Activated CD4-positive, alpha-beta T cell treated with anti-CD3 and anti-CD28 coated beads, Interleukin-2, Interleukin-6, amounts not matched to agents 100 ng/mL and 50 ng/mL, durations not matched to agents 16 hours and 8 hours (primary cell): ENCODE measurements at regions not wholly inside any gene's neighbourhood (a gene's known extent, or its start where the extent isn't known, plus 50 kb on each side); places are given as distances from the start of the nearest gene placed in this dataset.

Experiments
- DNase-seq: peaks from one replicate; pipeline ENCODE4 v3.0.0-alpha.2; 2020

DNA sequence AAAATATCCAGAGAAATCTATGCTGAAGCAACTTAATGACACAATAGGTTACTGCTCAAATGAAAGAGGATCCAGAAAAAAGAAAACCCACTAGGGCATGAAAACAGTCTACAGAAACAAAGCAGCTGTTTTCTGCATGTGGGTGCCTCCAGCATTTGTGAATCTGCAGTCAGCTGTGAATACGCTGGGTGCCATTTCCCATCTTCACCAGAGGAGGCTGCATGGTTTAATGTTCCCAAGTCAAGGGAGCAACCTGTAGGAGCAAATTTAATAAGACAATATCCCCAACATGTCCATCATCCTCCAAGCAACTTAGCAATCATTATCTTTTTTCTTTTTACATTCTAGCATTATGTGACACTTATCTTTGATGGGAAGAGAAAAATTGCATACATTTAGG is 396.6 kb downstream of the BRINP2 start:
- no peak for DNase-seq

DNA sequence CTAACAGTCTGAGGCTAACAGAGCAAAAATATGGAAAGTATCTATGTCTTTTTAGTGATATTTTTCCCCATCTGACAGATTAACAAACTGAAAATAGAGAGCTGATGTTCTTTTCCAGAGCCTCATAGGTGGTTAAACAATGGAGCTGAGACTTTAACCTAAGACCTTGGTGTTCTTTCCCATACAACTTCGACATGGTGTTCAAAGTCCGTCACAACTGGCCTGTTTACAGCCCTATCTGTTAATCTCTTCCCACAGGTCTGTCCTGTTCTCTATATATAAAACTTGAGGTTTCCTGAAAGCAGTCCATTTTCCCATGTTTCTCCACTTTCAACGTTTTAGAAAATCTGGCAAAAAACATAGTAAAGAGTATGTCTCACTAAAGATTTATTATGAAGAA is 395.7 kb downstream of the BRINP2 start:
- DNase-seq, result no peak

DNA sequence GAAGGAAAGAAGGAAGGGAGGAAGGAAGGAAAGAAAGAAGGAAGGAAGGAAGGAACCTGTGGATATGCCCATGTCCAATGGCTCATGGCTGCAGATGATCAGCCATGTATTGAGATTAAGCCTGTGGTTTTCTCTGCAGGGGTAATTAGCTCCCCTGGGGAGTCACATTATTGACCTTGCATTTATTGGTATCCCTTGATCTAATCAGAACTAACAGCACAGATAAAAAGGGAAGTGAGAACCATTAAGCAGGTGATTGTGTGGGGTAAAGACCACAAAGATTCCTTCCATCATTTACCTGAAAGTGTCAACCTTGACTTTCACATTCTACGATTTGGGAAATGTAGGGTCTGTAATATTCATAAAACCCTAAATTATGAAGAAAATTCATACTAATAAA is 390.7 kb downstream of the BRINP2 start:
- DNase-seq, result no peak

DNA sequence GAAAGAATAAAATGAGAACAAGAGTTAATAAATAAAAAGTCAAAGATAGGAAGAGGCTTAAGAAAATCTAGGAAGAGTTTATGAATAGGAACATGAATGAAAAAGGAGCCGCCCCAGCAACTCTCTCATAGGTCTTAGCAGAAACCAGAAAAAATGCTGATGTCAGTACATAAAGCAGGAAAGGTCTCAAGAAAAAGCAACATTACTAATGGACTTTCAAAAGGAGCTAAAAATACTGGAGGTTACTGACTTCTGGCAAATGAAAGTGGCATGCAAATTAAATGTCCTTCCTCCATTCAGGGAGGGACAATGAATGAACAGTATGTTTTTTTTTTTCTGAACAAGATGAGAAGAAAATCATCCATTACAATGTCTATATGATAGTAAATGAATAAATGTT is 387.6 kb downstream of the BRINP2 start:
- DNase-seq, result no peak

DNA sequence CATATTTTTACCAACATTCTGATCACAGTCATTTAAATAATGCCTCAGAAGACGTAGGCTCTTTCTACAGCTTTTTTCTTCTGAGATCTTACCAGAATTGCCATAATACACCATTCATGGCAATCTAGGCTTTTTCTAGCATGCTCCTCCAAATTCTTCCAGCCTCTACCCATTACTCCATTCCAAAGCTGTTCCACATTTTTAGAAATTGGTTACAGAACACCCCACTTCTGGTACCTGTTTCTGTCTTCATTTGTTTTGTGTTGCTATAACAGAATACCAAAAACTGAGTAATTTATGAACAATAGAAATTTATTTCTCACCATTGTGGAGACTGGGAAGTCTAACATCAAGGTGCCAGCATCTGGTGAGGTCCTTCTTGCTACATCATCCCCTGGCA is 385.4 kb downstream of the BRINP2 start:
- DNase-seq, result no peak

DNA sequence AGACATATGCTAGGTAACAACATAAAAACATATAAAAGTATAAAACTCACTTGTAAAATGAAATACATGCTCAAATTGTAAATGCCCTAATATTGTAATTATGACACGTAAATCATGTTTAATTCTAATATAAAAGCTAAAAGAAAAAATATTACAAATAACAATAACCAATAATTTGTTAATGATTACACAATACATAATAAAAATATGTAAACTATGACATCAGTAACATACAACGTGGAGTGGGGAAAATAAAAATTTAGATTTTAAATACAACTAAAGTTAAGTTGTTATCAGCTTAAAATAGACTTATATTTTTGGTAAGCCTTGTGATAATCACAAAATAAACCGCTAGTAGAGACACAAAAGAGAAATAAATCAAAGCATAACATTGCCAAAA is 376.4 kb downstream of the BRINP2 start:
- no peak for DNase-seq

DNA sequence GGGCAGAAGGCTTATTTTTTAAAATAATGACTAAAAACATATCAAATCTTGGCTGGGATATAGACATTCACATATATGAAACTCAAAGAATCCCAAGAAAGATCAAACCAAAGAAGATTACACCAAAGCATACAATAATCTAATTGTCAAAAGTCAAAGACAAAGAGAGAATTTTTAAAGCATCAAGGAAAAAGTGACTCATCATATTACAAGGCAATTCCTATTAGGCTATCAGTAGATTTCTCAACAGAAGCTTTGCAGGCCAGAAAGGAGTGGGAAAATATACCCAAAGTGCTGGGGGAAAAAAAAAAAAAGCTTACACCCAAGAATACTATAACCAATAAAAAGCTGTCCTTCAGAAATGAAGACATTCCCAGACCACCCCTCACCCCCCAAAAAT is 375.6 kb downstream of the BRINP2 start:
- no peak for DNase-seq

DNA sequence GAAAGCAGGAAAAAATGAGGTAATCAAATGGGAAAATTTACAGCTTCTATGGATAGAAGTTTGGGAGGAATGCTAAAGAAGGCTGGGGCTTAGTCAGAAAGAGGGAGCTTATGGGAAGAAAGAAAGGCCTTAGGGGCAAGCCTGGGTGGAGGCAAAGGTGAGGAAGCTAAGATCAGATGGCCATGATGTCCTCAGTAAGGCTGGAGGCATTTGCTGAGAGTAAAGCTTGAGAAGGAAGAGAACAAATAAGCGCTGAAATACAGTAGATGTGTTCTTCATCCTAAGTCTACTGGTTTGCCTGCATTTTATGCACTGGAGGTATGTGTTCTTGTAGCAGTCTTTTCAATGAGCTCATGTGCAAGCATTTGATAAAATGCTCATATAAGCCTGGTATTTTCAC is 355.4 kb downstream of the BRINP2 start:
- DNase-seq, result no peak

DNA sequence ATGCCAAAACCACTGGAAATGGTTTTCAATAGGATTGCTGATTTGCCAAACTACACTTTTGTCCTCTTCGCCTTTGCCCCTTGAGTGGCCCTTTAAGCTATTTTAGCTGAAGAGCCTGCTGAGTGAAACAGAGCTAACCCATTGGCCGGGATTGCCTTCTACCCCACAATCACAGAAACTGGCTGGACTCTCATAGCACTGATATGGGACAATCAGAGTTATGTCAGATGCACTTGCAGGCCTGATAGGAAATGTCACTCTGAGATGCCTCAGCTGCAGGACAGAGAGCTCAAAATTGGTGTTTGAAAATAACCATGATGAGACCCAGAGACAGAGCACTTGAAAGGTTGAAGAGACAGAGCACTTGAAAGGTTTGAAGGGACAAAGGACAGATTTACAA is 354.4 kb downstream of the BRINP2 start:
- no peak for DNase-seq

DNA sequence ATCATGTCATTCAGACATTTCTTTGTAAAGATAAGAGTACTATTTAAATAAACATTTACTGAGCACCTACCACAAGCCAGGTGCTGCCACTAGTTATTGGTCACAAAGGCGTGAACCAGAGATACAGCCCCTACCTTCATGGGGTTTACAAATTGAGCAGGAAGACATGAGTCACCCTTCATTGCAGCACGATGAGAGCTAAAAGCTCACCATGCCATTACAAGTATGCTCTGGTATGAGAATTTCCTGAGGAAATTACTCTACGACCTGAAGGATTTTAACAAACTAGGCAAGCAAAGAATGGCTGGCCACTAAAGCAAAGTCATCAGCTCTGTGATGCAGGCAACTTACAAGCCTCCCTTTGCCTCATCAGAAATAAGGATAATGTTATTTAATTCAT is 346.8 kb downstream of the BRINP2 start:
- no peak for DNase-seq

DNA sequence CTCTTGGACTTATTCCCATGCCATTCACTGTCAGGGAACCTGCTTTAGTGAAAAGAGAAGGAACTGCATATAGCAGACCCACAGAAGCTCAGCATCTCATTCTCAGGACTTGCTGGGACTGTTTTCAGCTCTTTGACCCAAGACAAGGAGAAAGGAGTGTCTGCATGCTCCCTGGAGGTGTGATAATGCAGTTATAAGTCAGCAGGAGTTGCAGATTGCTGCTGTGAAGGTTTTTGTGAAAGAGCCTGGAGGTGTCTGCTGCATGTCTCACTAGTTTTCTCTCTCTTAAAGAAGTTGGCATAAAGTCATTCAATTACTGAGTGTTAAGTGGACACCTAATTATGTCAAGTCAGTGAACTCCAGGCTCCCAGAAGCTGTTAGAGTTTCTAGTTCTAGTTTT is 343.4 kb downstream of the BRINP2 start:
- DNase-seq, result no peak

DNA sequence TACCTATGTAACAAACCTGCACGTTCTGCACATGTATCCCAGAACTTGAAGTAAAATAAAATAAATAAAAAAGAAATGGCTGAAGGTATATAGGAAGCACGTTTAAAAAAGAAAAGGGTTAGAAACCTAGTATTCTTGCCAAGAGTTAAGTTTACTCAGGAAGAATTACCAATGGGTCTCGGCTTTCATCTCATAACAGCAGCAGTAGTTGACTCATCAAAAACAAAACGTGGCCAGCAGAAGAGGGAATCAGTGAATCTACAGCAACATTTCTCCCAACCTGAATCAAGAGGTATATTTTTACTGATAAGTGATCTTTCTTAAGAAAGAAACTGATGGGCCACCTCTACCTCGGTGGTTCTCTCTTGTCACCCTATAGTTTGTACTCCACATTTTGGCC is 340.3 kb downstream of the BRINP2 start:
- DNase-seq, result no peak

DNA sequence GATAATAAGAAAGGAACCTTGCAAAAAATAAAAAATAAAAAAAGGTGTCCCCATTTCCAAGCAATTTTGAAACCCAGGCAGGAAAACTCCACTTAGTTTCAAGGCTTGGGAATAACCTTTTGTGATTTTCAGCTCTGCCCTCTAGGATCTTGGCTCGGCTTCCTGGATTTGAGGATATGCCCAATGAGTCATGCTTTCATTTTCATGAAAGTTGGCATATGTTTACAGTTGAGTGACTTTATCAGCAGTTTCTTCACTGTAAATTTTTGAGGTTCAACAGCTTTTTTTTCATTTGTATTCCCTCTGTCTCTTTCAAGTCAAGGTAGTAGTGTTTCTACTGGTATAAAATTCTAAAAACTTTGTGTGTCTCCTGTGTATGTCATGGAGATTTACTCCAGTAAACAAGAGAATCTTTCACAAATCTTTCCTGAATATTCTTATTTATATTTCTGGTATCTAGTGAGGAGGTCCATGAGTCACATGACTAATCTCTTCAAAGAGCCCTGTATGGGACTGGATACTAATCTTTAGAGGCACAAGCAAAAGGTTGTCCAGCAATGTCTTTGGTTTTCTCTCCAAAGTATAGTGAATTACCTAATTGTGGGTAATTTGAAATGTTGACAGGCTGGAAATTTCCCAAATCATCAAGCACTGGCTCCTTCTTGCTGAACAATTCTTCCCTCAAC is 335.3 kb downstream of the BRINP2 start:
- DNase-seq, result no peak

DNA sequence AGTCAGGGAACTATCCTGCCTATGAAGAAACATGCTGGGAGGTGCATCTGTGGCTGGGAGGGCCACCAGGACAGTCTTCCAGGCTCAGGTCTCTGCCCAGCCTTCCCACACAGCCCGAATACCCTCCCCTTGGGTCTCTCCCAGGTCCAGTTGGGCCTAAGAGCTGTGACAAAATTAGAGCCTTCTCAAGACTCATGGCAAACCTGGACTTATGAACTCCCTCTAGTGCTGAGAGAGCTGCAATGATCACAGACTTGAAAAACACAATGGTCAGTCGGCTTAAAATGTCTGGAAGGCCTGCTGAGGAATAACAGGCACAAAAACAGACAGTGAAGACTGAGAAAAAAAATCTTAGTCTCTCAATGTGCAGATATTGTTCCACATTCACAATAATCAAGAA is 325.1 kb downstream of the BRINP2 start:
- no peak for DNase-seq

DNA sequence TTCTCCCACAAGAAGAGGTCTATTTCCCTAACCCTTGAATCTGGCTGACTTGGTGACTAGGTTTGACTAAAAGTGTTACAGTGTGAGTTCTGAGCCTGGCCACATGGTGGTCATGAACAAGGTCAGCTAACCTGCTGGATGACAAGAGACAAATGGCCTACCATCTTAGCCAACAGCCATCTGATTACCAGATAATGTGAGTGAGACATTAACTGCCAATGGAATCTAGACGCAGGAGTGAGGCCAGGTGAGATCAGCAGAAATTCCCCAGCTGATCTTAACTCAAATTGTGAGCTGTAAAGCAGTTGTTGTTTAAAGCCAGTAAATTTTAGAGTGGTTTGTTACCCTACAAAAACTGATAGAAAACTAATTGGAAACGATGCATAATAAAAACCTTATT is 320.0 kb downstream of the BRINP2 start:
- DNase-seq, result no peak

DNA sequence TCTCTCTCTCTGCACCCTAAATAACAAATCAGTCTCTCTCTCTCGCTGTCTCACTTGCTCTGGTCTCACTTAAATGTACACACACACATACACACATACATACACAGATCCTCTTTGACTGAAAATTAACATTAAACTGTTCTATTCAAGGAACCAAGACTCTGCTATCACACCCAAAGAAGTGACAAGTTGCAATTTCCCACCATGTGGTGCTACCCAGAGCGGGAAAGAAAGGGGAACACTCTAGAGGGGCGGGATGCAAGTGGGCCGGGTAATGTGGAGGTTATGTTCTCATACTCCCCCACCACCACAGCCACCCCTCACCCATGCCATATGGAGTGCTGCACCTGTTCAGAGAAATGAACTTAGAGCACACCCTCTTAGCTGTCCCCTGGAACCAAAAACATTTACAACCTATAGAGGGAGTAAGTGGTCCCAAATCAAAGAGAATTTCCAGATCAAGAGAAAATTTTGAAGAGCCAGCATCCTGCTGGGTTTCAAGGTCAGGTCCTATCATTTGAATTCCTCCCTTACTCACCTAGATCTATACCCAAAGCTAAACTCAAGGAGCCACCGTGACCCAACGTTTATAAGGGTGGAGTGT is 319.4 kb downstream of the BRINP2 start:
- no peak for DNase-seq

DNA sequence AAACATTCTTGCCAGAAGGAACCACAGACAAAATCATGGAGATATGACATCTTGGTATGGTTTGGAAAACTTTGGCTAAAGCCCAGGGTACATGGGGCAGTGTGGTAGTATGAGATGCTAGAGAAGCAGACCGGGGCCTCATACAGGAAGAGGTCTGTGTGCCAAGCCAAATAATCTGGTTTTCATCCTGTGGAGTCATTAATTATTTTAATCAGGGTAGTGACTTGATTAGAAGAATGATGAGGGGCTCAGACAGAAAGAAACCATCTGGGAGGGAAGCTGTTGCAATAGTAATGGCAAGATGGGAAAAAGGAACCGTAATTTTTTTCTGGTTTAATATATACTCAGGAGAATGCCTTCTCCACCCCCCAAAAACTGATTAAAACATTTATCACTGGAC is 318.0 kb downstream of the BRINP2 start:
- DNase-seq, result no peak

DNA sequence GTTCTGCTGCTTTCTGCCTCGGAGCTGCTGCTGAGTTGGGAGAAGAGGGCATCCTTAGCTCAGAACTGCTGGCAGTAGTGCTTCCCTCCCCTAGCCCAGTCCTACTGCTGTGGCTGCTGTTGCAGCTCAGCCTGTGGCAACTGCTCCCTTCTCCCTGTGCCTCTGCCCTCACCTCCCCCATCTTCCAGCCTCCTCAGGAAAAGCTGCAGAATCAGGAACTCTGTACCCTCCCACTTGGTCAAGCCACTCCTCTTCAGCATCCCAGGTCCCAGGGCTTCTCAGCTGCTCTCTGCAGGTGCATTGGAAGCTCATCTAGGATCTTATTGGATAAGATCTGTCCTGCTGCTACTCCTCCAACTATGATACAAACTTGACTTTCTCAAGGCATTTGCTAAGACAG is 316.7 kb downstream of the BRINP2 start:
- DNase-seq, result no peak

DNA sequence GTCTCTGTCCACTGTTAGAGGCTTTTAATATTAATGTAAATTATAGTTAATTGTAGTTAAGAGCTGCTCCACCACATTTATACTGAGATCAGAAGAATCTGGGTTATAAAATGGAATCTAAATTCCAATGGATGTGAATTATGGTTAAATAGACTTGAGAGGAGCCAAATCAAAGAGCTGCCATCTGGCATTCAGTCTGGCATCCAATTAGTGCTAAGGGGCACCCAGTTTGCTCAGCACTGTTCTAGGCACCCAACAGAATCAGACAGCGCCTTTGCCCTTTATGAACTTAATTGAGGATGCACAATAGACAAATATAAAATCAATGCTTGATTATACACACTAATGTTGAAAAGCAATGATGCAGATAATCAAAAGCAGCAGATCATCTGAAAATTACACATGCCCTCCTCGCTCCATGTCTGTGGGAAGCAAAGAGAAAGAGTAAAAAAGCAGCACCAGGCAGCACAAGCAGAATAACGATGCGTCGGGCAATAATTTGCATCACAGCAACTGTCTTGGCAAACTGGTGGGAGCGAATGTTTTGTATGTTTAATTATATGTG is 310.1 kb downstream of the BRINP2 start:
- no peak for DNase-seq

DNA sequence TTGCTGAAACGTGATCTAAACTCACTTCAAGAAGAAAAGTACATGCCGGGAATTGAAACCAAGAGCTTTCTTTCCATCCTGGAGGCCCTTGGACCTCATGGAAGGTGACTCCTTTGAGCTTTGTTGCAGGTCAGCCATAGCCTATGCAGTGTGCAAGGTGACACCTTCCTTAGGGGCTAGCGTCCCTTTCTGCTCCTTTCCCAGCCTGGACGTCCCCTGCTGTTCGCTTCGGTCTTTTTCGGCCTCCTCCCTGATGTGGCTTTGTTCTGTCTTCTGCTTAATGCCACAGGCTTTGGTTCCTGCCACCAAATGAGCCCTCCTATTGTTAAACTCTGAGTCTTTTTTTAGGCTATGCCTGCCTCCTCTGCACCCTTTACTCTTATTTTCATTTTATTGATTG is 308.8 kb downstream of the BRINP2 start:
- DNase-seq, result no peak

DNA sequence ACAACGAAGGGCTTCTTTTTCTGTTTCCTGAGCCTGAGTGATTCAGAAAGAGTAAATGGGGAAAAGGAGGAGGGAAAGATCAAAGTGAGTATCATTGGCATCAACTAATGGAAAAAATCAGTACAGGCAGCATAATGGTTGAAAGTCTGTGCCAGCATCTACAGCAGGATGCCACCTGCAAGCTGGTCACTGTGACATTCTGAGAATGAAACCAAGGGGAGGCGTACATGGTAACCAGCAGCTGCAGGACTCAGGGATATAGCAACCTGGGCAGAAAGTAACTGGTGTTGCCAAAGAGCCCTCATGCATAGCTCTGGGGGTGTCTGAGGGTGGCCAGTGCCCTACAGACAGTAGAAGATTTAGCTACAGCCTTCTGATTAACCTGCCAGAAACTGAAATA is 305.9 kb downstream of the BRINP2 start:
- DNase-seq, result no peak

DNA sequence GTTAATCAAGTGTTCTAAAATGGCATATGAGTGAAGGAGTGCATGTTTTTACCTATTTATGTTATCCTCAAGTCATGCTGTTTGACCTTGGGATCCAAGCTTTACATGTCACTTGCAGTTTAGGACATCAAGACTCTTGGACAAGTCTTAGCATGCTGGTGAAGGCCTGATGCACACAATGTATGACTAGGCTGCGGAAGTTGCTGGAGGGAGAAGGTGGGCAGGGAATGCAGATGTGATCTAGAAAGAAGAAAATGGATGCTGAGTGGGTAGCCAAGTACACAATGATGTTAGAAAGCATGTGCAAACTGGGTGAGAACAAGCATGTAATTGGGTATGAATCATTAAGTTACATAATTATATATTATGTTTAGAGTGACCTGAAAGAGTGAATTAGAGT is 301.8 kb downstream of the BRINP2 start:
- no peak for DNase-seq

DNA sequence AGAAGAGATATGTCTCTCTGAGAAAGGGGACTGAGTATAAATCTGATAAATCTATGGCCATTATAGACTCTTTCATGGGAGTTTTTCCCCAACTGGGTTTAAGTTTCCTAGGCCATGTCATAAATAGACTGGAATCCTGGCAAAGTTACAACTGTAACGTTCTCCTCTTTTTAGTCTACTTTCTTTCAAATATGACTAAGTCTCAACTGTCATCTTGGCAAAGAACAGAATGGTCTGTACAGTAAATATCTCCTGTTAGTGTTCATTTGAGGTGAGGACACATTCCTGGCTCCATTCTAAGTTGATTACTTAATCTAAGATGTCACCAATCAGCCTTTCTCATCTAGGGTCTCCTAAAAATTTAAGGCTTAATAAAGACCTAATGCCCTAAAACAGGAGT is 300.5 kb downstream of the BRINP2 start:
- DNase-seq, result no peak

DNA sequence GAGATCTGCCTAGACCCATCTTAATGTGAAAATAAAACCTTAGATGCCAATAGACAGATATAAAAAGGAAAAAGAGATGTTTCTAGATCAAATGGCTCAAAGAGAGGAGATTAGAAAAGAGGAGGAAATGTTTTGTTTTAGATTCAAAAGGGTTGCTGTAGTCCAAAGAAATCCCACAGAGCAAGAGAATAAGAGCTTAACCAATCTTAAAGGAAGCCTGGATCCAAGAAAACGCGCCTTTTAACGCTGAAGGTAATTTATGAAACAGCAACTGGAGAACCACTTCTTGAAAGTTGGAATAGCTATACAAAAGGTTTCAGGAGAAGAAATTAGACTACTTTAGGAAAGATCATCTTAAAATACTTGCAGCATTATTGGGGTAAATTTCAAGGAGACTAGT is 298.8 kb downstream of the BRINP2 start:
- no peak for DNase-seq

DNA sequence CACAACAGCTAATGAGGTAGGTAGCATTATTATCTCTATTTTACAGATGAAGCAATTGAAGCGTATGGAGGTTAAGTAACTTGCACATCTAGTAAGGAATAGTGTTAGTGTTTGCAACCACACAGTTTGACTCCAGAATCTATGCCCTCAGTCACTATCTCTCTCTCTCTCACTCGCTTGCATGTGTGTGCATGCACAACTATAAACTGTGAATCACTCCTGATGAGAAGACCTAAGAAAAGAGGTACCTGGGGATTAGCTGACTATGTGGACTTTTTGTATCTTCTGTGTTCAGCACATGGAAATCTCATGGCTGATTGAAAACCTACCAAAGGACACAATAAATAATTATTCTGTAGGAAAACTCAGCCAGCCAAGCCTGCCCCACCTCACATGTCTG is 295.5 kb downstream of the BRINP2 start:
- DNase-seq, result no peak
